K562 (cell line): ENCODE measurements at regions not wholly inside any gene's neighbourhood (a gene's known extent, or its start where the extent isn't known, plus 50 kb on each side); places are given as distances from the start of the nearest gene placed in this dataset.
A peak's percentile ranks its signal among the peaks of the same experiment; 100 is the strongest.

Source experiments
- ATAC-seq: fragments of 200-7000 bp; cut with Tn5 transposase; 3 replicates; pipeline ENCODE4 v1.9.1; 2020; ENCODE audit warnings: moderate library complexity
- BruUV-seq: library from RNA; stranded (reverse); fragments of 400-500 nt; replicated peaks from 2 replicates; lab custom pipeline; 2021; lab: Mats Ljungman, UMichigan
- CTCF ChIA-PET: fragments of 300-600 bp; formaldehyde crosslinking; extraction: SDS; loops from one replicate; lab custom pipeline; 2021; ENCODE audit warnings: low intra/inter-chr PET ratio; lab: Yijun Ruan, JAX
- POLR2A ChIA-PET: fragments of 300-600, 350-650 bp; sonication (Branson Sonifier 250); formaldehyde crosslinking; extraction: SDS; loops from one replicate; lab custom pipeline; 2021; ENCODE audit warnings: antibody characterized with exemption, inconsistent platforms; lab: Yijun Ruan, JAX
- DNase-seq, 4 experiments: peaks; one replicate each; pipeline versions ENCODE4 v3.0.0 to v3.0.0-alpha.2; 2011 to 2018; ENCODE audit warnings: low spot score in 3 of 4, mixed read lengths in 3 of 4; ENCODE audit errors: extremely low read depth in 1 of 4
- FAIRE-seq: peaks from 2 replicates; lab custom pipeline; 2011; peaks lifted over from hg19 to GRCh38; lab: Jason Lieb, UNC
- H2AFZ ChIP-seq: 2 replicates; pipeline ENCODE4 v1.6.0; 2011; ENCODE audit warnings: low read depth, low read length, control low read depth, inconsistent platforms
- H3K27ac ChIP-seq: fragments of 200-600 bp; 3 replicates; pipeline ENCODE4 v1.8.0; 2011; ENCODE audit warnings: low read depth, mild to moderate bottlenecking, control low read depth, inconsistent platforms, low read length, moderate library complexity, mixed read lengths; ENCODE audit errors: extremely low read depth
- H3K27me3 ChIP-seq, 2 experiments: fragments of 300-600 bp in 1 of 2; 2 replicates in 1 of 2; 3 replicates in 1 of 2; pipeline versions ENCODE4 v1.6.0 to v1.8.0; 2011; ENCODE audit warnings: inconsistent platforms in 2 of 2, low read length in 2 of 2, mild to moderate bottlenecking in 1 of 2, mixed read lengths in 1 of 2, moderate library complexity in 1 of 2; ENCODE audit not compliant: control insufficient read depth in 2 of 2, insufficient read depth in 2 of 2
- H3K36me3 ChIP-seq: fragments of 300-600 bp; 3 replicates; pipeline ENCODE4 v1.8.0; 2011; ENCODE audit warnings: mild to moderate bottlenecking, low read length, inconsistent platforms; ENCODE audit not compliant: control insufficient read depth, insufficient read depth
- H3K4me1 ChIP-seq, 2 experiments: fragments of 200-600 bp in 1 of 2; replicated peaks in 1 of 2; 2 replicates in 1 of 2; 3 replicates in 1 of 2; pipeline versions ENCODE4 v1.5.1 to v1.8.0; 2011; ENCODE audit warnings: inconsistent platforms in 2 of 2, low read length in 2 of 2, mild to moderate bottlenecking in 1 of 2, mixed read lengths in 1 of 2, moderate library complexity in 1 of 2; ENCODE audit not compliant: control insufficient read depth in 2 of 2, insufficient read depth in 2 of 2
- H3K4me2 ChIP-seq: 2 replicates; pipeline ENCODE4 v1.6.1; 2011; ENCODE audit warnings: low read length, control low read depth, inconsistent platforms, mixed read lengths; ENCODE audit not compliant: insufficient read depth
- H3K4me3 ChIP-seq: fragments of 200-600 bp; sonication (generic), shearing (Covaris generic); 2 replicates; pipeline ENCODE4 v1.5.1; 2016; ENCODE audit warnings: control low read depth, inconsistent platforms
- H3K79me2 ChIP-seq: fragments of 200-600 bp; 3 replicates; pipeline ENCODE4 v1.8.0; 2011; ENCODE audit warnings: low read length, inconsistent platforms; ENCODE audit not compliant: control insufficient read depth, insufficient read depth
- H3K9ac ChIP-seq, 2 experiments: 2 replicates each; pipeline versions ENCODE4 v1.6.0 to v1.6.1; 2011; ENCODE audit warnings: low read depth in 2 of 2, low read length in 2 of 2, control low read depth in 1 of 2, inconsistent platforms in 1 of 2, mild to moderate bottlenecking in 1 of 2, mixed read lengths in 1 of 2; ENCODE audit not compliant: insufficient read depth in 1 of 2
- H3K9me1 ChIP-seq: one replicate; pipeline ENCODE4 v1.6.0; 2011; ENCODE audit warnings: inconsistent platforms, mild to moderate bottlenecking, low read length, moderate library complexity; ENCODE audit not compliant: control insufficient read depth, insufficient read depth
- H3K9me3 ChIP-seq: replicated peaks from 2 replicates; pipeline ENCODE4 v1.5.1; 2011; ENCODE audit warnings: low read depth, low read length, inconsistent platforms; ENCODE audit not compliant: control insufficient read depth, insufficient read depth
- H4K20me1 ChIP-seq: replicated peaks from 2 replicates; pipeline ENCODE4 v1.6.1; 2011; ENCODE audit warnings: low read length, inconsistent platforms, mixed read lengths; ENCODE audit not compliant: control insufficient read depth, insufficient read depth
- MEIS2 ChIP-seq: fragments of 450-650 bp; IDR thresholded peaks from 2 replicates; pipeline ENCODE4 v1.6.1; 2014; ENCODE audit warnings: mild to moderate bottlenecking; ENCODE audit not compliant: partially characterized antibody
- NELFE ChIP-seq: IDR thresholded peaks from 2 replicates; pipeline ENCODE4 v1.6.1; 2011; ENCODE audit warnings: mild to moderate bottlenecking; ENCODE audit not compliant: insufficient read depth, insufficient read length
- XRCC4 ChIP-seq: IDR thresholded peaks from one replicate; pipeline ENCODE4 v1.6.1; 2011; ENCODE audit not compliant: insufficient read depth, insufficient read length; ENCODE audit errors: extremely low read depth
- ZNF436 ChIP-seq: fragments of 250-450, 450-650 bp; sonication (Bioruptor Pico); formaldehyde crosslinking; IDR thresholded peaks from 2 replicates; pipeline ENCODE4 v1.7.0; 2020; ENCODE audit warnings: mild to moderate bottlenecking
- WGBS: fragments of 100-300 bp; shearing (Covaris generic); methylation state at CpG from one replicate; pipeline ENCODE4 v1.1.6; 2016; ENCODE audit warnings: low coverage, mixed read lengths; ENCODE audit not compliant: insufficient coverage; ENCODE audit errors: missing lambda C conversion rate; 5-methylcytosine and 5-hydroxymethylcytosine counted together
- in situ Hi-C: fragments of 300-500 bp; cut with MboI; formaldehyde crosslinking; loops from 4 replicates; pipeline ENCODE4 v1.15.0; 2018; ENCODE audit warnings: inconsistent platforms, mixed read lengths
- intact Hi-C: fragments of 100-400 bp; cut with micrococcal nuclease; formaldehyde crosslinking; loops from 2 replicates; pipeline ENCODE4 v1.14.2; 2022
- TF ChIP-seq, protein P1 (sequence below), 2 experiments: fragments of 450-650 bp in 1 of 2; IDR thresholded peaks; 2 replicates each; pipeline ENCODE4 v1.6.1; 2011 to 2017; ENCODE audit warnings: low read depth in 2 of 2, antibody characterized with exemption in 1 of 2, borderline replicate concordance in 1 of 2, low read length in 1 of 2, mild to moderate bottlenecking in 1 of 2, mixed read lengths in 1 of 2; ENCODE audit not compliant: control insufficient read depth in 1 of 2
- TF ChIP-seq, protein P2 (sequence below), 2 experiments: fragments of 450-650 bp in 1 of 2; sonication (generic) in 1 of 2; formaldehyde crosslinking in 1 of 2; IDR thresholded peaks; 2 replicates each; pipeline versions ENCODE4 v1.7.1 to v1.9.0; 2016 to 2022; ENCODE audit warnings: inconsistent platforms in 1 of 2, mild to moderate bottlenecking in 1 of 2, missing genetic modification reagents in 1 of 2
- TF ChIP-seq, protein P3 (sequence below): fragments of 250-450 bp; sonication (Bioruptor Pico); IDR thresholded peaks from 2 replicates; pipeline ENCODE4 v1.4.0; 2020

DNA sequence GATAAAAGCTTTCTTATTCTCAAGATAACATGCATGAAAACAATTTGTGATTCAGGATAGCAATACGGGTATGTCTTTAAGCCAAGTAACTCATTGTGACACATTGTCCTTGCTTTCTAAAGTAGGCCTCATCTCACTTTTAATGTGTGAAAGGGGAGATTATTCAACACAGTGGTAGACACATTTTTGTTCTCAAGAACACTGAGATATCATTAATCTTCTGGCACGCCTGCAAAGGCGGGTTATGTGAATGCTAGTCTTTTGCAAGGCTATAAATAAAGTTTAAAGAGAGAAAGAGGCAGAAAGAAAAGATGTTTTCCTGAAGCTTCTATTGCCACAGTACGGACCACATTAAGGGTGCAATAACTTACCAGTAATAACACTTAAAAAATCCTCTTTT is 181.8 kb upstream of the MEF2C start:
- FAIRE-seq (no peak), ATAC-seq (no peak), DNase-seq (no peak)
- ChIA-PET CTCF (no interaction called here), POLR2A (interaction anchor here (0.8 kb wide), 1 partner anchor 9 kb away, joined by 3 read pairs; no protein-coding TSS in a partner anchor)
- WGBS: 27% methylated on average over 4 of the region's 4 CpGs
- H3K9me3 ChIP-seq: no peaks in the 10 kb centered on the region
- no peak overlapping the region for H3K4me3 ChIP-seq
- no peak overlapping the region for H3K4me2 ChIP-seq
- peak overlapping the region; percentile 61 for H2AFZ ChIP-seq
- H3K27me3 ChIP-seq: no peaks in the 10 kb centered on the region
- no peaks in the 10 kb centered on the region for H3K79me2 ChIP-seq
- no peak overlapping the region for H3K9ac ChIP-seq
- peaks cover 0 to 13% of the 10 kb centered on the region in 2 experiments; a peak in 2 of 5 replicates for H3K4me1 ChIP-seq
- BruUV-seq: no TSS peak
- H3K9me1 ChIP-seq: no peaks in the 10 kb centered on the region
- no peaks in the 10 kb centered on the region for H3K36me3 ChIP-seq
- in situ Hi-C loops: no loop called here
- no peak overlapping the region for H3K27ac ChIP-seq
- no peaks in the 10 kb centered on the region for H4K20me1 ChIP-seq
- intact Hi-C loops: no loop called here
- no peak for TF ChIP-seq XRCC4
- TF ChIP-seq, protein P1, sequence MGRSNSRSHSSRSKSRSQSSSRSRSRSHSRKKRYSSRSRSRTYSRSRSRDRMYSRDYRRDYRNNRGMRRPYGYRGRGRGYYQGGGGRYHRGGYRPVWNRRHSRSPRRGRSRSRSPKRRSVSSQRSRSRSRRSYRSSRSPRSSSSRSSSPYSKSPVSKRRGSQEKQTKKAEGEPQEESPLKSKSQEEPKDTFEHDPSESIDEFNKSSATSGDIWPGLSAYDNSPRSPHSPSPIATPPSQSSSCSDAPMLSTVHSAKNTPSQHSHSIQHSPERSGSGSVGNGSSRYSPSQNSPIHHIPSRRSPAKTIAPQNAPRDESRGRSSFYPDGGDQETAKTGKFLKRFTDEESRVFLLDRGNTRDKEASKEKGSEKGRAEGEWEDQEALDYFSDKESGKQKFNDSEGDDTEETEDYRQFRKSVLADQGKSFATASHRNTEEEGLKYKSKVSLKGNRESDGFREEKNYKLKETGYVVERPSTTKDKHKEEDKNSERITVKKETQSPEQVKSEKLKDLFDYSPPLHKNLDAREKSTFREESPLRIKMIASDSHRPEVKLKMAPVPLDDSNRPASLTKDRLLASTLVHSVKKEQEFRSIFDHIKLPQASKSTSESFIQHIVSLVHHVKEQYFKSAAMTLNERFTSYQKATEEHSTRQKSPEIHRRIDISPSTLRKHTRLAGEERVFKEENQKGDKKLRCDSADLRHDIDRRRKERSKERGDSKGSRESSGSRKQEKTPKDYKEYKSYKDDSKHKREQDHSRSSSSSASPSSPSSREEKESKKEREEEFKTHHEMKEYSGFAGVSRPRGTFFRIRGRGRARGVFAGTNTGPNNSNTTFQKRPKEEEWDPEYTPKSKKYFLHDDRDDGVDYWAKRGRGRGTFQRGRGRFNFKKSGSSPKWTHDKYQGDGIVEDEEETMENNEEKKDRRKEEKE (IDR thresholded peaks at IDR 0.05; ENCODE audit: borderline replicate concordance in 1 of 2, control insufficient read depth in 1 of 2, low read depth in 2 of 2, low read length in 1 of 2): no peak
- TF ChIP-seq ZNF436 (CRISPR knock-in tag): no peak
- TF ChIP-seq, protein P2, sequence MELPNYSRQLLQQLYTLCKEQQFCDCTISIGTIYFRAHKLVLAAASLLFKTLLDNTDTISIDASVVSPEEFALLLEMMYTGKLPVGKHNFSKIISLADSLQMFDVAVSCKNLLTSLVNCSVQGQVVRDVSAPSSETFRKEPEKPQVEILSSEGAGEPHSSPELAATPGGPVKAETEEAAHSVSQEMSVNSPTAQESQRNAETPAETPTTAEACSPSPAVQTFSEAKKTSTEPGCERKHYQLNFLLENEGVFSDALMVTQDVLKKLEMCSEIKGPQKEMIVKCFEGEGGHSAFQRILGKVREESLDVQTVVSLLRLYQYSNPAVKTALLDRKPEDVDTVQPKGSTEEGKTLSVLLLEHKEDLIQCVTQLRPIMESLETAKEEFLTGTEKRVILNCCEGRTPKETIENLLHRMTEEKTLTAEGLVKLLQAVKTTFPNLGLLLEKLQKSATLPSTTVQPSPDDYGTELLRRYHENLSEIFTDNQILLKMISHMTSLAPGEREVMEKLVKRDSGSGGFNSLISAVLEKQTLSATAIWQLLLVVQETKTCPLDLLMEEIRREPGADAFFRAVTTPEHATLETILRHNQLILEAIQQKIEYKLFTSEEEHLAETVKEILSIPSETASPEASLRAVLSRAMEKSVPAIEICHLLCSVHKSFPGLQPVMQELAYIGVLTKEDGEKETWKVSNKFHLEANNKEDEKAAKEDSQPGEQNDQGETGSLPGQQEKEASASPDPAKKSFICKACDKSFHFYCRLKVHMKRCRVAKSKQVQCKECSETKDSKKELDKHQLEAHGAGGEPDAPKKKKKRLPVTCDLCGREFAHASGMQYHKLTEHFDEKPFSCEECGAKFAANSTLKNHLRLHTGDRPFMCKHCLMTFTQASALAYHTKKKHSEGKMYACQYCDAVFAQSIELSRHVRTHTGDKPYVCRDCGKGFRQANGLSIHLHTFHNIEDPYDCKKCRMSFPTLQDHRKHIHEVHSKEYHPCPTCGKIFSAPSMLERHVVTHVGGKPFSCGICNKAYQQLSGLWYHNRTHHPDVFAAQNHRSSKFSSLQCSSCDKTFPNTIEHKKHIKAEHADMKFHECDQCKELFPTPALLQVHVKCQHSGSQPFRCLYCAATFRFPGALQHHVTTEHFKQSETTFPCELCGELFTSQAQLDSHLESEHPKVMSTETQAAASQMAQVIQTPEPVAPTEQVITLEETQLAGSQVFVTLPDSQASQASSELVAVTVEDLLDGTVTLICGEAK (IDR thresholded peaks at IDR 0.05): peak; percentile 76
- TF ChIP-seq, protein P2 (CRISPR knock-in tag; IDR thresholded peaks at IDR 0.05): no peak
- peak; percentile 26 for TF ChIP-seq MEIS2
- TF ChIP-seq, protein P3, sequence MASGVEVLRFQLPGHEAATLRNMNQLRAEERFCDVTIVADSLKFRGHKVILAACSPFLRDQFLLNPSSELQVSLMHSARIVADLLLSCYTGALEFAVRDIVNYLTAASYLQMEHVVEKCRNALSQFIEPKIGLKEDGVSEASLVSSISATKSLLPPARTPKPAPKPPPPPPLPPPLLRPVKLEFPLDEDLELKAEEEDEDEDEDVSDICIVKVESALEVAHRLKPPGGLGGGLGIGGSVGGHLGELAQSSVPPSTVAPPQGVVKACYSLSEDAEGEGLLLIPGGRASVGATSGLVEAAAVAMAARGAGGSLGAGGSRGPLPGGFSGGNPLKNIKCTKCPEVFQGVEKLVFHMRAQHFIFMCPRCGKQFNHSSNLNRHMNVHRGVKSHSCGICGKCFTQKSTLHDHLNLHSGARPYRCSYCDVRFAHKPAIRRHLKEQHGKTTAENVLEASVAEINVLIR: no peak
- TF ChIP-seq NELFE: no peak
